NCI-H1105 treated with DMSO at 0.1 percent for 48 hours (cell line): ENCODE measurements at regions not wholly inside any gene's neighbourhood (a gene's known extent, or its start where the extent isn't known, plus 50 kb on each side); places are given as distances from the start of the nearest gene placed in this dataset.

ENCODE experiments used
- DNase-seq: peaks from one replicate; lab custom pipeline; 2025; lab: John Stamatoyannopoulos, UW

GRCh38 chr3:78148986-78149717 lies 1109.3 kb downstream of the ROBO2 start:
- DNase-seq: no peak

- no peak for DNase-seq
Measured at GRCh38 chr3:78153973-78154372, 1114.1 kb downstream of the ROBO2 start.

- DNase-seq: no peak
Measured at GRCh38 chr3:78154521-78155186, 1114.8 kb downstream of the ROBO2 start.

GRCh38 chr3:78161736-78162135 lies 1121.8 kb downstream of the ROBO2 start:
- DNase-seq: no peak

GRCh38 chr3:78163379-78163778 lies 1123.5 kb downstream of the ROBO2 start:
- DNase-seq: no peak

GRCh38 chr3:78165876-78166275 lies 1126.0 kb downstream of the ROBO2 start:
- DNase-seq: no peak

GRCh38 chr3:78174821-78175220 lies 1134.9 kb downstream of the ROBO2 start:
- DNase-seq: peak; percentile 13

- no peak for DNase-seq
Measured at GRCh38 chr3:78176869-78177268, 1137.0 kb downstream of the ROBO2 start.

- no peak for DNase-seq
Measured at GRCh38 chr3:78177780-78178179, 1137.9 kb downstream of the ROBO2 start.

- no peak for DNase-seq
Measured at GRCh38 chr3:78178209-78178608, 1138.3 kb downstream of the ROBO2 start.

GRCh38 chr3:78178740-78179363 lies 1139.0 kb downstream of the ROBO2 start:
- no peak for DNase-seq

GRCh38 chr3:78183906-78184599 lies 1144.2 kb downstream of the ROBO2 start:
- DNase-seq: no peak

- no peak for DNase-seq
Measured at GRCh38 chr3:78186404-78186803, 1146.5 kb downstream of the ROBO2 start.

- DNase-seq: peak; percentile 21
Measured at GRCh38 chr3:78201091-78201490, 1161.2 kb downstream of the ROBO2 start.

- no peak for DNase-seq
Measured at GRCh38 chr3:78204977-78205376, 1165.1 kb downstream of the ROBO2 start.

- DNase-seq: no peak
Measured at GRCh38 chr3:78221300-78221699, 1181.4 kb downstream of the ROBO2 start.

- no peak for DNase-seq
Measured at GRCh38 chr3:78221796-78222195, 1181.9 kb downstream of the ROBO2 start.

- DNase-seq: no peak
Measured at GRCh38 chr3:78235841-78236240, 1195.9 kb downstream of the ROBO2 start.

- no peak for DNase-seq
Measured at GRCh38 chr3:78238811-78239210, 1198.9 kb downstream of the ROBO2 start.

GRCh38 chr3:78242724-78243123 lies 1202.8 kb downstream of the ROBO2 start:
- DNase-seq: no peak

- no peak for DNase-seq
Measured at GRCh38 chr3:78244136-78244535, 1204.2 kb downstream of the ROBO2 start.

- no peak for DNase-seq
Measured at GRCh38 chr3:78249294-78249693, 1209.4 kb downstream of the ROBO2 start.

- DNase-seq: no peak
Measured at GRCh38 chr3:78253860-78254259, 1214.0 kb downstream of the ROBO2 start.
